ENCODE measurements at regions not wholly inside any gene's neighbourhood (a gene's known extent, or its start where the extent isn't known, plus 50 kb on each side); places are given as distances from the start of the nearest gene placed in this dataset.

DNA sequence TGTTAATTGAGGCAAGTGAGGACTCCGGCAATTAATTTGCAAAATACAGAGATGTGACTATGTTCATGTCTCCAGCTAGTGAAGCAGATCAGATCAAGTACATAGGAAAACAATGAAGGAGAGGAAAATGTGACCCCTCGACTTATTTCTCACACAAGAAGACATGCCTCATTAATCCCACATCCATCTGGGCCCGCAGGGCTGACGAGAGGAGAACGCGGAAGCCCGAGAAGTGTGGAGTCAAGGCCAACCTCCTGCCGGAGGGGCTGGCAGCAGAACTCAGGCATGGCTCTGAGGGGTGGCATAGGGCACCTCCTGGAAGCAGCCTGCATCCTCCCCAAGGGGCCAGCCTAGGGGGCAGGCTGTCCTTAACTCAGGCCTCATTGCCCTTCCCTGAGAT, 54.4 kb downstream of the ZNF503 start:
- no peak for DNase-seq

DNA sequence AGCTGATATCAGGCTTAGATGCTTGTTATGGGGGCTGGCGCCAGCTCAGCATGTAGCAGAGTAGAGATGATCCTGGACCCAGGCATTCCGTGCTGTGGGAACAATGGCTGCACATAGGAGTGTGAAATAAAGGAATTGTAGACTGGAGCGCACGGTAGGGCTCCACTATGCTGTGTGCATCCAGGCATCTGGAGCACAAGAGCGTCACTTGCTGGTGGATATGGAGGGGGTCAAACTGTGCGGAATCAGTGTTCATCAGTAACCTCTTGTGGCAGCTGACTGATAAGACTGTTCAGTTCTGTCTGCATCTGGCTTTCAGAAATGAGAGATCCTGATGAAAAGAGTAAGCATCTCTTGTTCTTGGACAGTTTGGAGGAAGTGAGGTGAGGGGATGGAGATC, 55.8 kb downstream of the ZNF503 start:
- DNase-seq: no peak

DNA sequence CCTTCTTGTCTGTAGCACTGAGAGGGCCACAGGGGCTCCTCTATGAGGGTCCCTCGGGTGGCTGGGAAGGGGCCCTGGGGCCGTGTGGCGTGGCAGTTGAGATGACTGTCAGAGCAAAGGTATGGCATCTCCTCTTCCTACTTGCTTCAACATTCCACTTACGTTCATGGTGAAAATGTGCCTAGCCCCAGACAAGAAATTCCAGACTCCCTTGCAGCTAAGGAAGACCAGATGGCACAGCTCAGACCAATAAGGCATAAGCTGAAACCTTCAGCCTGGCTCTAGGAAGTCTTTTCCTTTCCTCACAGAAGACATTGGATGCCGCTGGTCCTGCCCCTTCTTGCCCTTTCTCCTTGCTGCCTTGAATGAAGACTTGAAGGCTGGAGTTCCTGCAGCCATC, 57.4 kb downstream of the ZNF503 start:
- DNase-seq: no peak

DNA sequence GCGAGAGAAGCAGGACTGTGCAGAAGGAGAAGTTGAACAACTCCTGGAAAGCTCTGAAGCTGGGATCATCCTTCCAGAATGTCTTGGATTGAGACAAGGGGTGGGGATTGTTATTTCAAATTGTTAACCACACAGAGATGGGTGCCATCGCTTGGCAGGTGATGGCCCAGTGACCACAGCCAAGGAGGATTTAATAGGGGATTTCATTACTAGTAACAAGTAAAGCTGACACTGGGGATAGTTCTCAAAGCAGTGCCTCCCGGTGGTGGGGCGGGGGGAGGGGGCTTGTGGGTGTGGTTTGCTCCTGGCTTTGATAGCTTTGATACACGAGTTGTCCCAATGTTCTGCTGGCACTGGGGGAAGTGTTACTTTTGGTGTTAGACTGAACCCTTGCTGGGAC, 59.2 kb downstream of the ZNF503 start:
- DNase-seq: no peak

DNA sequence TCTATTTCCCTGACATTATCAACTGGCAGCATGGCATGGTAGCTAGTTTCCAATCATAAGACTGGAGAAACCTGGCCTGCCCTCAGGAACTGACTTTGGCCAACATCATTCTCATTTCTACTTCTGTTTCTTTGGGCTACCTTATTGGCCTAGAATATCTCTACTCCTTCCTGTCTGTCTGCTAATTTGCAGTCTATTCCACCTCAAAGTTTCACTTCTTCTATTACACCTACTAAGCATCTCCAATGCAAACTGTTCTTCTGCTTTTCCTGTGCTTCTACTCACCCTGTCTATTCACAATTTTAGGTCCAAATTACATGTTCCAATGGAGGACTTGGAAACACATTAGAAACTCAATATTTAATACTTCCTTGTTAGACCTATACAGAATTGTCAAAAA, 65.6 kb downstream of the ZNF503 start:
- no peak for DNase-seq

DNA sequence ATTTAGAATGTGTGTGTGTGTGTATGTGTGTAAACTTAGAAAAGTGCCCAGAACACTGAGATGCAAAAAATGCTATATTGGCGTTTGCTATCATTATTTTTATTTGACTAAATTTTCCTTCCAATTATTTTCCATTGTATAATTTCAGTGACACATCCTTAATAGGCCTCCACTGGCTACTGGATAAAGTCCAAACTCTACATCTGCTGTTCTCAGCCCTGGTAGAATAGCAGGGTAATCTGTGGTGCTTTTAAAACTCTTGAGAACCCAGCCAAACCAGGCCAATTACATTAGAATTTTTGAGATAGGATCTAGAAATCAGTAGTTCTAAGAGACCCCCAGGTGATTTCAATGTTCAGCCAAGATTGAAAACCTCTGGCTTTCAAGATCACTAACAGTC, 66.4 kb downstream of the ZNF503 start:
- DNase-seq: no peak

DNA sequence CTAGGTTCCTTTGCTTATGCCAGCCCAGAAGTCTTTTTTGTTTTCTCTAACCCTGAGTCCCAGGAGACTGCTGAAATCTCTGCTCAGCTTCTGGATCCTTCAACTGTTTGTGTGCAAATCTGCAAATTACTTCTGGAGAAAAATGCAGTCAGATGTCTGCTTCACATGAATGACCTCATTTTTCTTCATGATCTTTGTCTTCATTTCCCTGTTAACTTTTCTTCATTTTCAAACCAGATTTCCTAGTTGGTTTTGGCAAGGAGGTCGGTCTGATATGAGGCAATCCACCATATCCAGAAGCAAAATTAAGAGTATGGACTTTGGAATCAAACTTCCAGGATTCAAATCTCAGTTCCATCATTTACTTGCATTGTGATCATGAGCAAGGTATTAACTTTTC, 66.8 kb downstream of the ZNF503 start:
- no peak for DNase-seq

DNA sequence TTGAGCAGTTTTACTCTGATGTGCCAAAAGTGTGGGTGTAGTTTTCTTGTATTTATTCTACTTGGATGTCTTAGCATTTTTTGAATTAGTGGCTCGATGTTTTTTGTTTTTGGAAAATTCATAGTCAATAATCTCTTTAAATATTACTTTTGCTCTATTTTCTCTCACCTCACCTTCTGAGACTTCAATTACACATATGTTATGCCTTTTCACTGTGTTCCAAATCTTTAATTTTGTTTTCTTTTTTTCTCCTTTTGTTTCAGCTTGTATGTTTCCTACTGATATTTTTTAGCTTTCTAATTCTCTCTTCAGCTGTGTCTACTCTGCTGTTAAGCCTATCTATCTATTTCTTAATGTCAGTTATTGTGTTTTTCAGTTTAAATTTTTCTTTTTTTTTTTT, 69.5 kb downstream of the ZNF503 start:
- DNase-seq: no peak

DNA sequence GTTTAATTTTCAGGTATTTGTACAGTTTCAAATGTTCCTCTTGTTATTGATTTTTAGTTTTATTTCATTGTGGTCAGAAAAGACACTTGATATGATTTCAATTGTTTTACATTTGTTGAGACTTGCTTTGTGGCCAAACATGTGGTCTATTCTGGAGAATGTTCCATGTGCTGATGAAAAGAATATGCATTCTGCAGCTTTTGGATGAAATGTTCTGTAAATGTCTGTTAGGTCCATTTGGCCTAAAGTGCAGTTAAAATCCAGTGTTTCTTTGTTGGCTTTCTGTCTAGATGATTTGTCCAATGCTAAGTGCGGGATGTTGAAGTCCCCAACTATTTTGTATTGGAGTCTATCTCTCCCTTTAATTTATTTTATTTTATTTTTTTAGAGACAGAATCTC, 70.5 kb downstream of the ZNF503 start:
- DNase-seq: no peak

DNA sequence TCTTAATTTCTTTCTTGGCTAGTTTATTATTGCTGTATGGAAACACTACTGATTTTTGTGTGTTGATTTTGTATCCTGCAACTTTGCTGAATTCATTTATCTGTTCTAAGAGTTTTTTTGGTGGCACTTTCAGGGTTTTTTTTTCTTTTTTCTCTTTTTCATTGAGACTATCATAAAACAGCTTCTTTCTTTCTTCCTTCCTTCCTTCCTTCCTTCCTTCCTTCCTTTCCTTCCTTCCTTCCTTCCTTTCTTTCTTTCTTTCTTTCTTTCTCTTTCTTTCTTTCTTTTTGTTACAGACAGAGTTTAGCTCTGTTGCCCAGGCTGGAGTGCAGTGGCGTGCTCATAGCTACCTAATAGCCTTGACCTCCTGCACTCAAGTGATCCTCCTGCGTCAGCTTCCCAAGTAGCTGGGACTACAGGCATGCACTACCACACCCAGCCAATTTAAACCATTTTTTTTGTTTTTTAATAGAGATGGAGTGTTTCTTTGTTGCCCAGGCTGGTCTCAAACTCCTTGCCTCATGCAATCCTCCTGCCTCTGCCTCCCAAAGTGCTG, 72.3 kb downstream of the ZNF503 start:
- no peak for DNase-seq

DNA sequence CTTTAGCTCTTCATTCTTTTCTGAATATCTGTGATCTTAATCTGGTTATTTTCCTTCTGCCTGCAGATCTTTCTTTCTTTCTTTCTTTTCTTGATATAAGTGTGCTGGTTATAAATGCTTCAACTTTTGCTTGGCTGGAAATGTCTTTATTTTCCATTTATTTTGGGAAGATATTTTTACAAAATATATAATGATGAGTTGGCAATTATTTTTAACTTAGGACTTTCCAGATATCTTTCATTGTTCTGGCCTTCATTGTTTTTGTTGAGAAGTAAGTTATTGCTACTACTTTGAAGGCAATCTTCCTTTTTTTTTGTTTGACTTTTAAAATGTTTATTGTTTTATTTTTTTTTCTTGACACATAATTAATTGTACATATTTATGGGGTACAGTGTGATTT, 75.3 kb downstream of the ZNF503 start:
- no peak for DNase-seq

DNA sequence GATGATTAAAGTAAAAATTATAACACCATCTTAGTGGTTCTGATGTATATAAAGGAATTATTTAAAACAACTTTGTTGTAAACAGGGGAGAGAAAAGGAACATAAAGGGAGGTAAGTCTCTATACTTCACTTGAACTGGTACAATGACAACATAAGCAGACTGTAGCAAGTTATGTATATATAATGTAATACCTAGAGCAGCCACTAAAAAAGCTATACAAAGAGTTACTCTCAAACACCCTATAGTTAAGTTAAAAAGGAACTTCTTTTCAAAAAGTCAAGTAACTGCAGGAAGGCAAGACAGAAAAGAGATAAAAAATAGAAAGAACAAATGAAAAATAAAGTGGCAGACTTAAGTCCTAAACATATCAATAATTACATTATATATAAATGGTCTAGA, 82.3 kb downstream of the ZNF503 start:
- DNase-seq: no peak

DNA sequence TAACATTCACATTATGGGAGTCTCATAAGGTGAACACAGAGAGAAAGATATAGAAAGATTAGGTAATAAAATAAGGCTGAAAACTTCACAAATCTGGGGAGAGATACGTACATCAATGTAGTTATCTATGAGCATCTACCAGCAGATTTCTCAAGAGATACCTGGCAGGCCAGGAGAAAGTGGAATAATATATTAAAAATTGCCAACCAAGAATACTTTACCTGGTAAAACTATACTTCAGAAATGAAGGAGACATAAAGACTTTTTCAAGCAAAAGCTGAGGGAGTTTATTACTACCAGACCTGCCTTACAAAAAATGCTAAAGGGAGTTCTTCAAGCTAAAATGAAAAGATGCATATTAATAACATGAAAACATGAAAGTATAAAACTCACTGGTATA, 78.8 kb upstream of the COMTD1 start:
- DNase-seq: no peak

DNA sequence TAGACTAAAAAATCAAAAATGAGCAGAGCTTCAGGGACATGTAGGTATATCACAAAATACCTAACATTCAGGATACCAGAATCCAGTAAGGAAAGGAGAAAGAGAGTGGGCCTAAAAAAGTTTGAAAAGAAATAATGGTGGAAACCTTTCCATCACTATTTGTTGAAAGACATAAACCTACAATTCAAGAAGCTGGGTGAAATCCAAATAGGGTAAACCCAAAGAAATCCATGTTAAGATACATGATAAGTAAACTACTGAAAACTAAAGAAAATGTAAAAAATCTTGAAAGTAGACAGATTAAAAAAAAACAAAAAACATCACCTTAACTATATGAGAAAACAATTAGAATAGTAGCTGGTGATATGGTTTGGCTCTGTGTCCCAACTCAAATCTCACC, 76.7 kb upstream of the COMTD1 start:
- DNase-seq: no peak

DNA sequence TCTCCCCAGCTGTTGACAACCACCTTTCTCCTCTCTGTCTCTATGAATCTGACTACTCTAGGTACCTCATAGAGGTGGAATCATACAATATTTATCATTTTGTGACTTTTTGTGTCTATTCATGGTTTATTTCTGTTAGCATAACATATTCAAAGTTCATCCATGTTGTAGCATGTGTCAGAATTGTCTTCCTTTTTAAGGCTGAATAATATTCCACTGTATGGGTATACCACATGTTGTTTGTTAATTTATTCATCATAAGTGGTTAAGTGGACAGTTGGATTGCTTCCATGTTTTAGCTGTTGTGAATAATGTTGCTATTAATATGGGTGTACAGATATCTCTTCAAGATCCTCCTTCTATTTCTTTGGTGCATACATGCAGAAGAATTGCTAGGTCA, 69.9 kb upstream of the COMTD1 start:
- no peak for DNase-seq

DNA sequence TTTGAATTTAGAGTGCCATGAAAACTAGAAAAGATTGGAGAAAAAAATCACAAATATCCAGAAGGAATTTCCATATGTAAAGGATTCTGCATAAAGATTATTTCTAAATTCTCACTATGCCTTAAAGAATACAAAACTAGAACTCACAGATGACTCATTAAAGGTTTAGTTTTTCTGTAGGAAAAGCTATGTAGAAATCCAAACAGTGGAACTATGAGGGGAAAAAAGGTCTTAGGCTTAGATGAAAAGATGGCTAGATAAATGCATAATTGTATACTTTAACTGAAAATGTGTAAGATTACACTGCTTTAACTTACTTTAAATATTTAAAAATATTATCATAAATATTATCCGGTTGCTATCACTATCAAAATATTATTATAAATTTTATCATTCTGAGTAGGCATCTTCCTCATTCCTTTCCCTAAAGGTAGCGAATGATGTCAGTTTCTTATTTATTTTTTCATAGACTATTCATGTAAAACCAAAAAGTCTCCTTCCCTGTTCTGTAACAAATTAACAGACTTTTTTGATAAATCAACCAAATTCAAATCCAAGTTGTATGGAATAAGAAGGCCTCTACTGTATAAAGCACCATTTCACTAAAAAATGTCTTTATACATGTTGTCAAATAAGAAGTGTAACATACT, 69.1 kb upstream of the COMTD1 start:
- no peak for DNase-seq

DNA sequence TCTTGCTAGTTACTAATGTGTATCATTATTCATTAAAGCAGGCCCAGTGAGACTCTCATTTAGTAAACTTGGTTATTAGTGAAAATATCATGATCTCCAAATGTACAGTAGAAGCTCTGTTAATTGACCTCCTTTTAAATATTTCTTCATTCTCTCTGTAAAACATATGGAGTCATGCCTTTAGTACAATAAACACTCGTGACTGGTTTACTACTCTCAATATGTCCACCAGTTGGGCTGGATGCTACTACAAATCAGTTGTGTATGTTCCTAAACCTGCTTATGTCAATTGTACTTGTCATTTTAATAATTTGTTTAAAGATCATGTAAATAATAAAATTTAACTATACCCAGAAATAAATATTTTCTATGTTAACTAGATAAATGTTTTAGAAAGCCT, 68.6 kb upstream of the COMTD1 start:
- DNase-seq: no peak

DNA sequence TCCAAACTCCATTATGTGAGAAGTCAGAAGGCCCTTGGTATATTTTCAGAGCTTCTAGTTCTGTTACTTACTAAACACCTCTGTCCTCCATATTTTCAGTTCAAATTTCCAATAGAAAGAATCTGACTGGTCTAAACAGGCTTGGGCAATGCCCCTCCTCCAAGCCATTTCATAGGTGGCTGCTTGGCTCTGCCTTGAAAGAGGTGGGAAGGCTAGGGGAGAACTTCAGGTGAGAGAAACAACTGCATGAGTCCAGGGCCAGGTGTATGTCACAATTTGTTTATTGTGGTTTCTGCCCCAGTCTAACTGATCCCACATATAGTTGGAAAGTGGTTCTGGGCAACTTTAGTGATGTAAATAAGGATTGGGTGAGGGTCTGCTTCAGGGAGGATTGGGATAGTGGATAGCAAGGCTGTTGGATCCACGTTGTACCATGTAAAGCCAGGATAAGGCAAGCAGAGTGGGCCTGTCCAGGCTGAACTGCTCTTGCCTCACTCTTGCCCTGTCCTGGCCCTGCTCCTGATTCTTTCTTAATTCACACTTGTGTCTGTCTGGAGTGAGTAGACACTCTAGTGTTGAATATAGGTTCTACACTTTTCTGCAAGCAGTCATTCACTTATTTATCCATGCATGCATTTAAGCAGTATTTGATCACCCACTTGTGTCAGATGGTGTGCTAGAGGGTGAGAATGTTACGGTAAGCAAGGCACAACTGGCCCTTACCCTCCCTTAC, 67.5 kb upstream of the COMTD1 start:
- no peak for DNase-seq

DNA sequence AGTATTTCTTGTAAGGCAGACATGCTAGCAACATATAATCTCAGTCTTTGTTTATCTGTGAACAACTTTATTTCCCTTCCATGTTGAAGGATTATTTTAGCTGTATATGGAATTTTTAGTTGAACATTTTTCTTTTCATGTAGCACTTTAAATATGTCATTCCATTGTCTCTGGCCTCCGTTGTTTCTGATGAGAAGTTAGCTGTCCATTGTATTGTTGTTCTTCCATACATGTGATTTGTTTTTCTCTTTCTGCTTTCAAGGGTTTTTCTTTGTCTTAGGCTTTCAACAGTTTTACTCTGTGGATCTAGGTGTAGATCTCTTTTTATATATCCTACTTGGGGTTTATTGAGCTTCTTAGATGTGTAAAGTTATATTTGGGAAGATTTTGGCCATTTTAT, 66.3 kb upstream of the COMTD1 start:
- no peak for DNase-seq

DNA sequence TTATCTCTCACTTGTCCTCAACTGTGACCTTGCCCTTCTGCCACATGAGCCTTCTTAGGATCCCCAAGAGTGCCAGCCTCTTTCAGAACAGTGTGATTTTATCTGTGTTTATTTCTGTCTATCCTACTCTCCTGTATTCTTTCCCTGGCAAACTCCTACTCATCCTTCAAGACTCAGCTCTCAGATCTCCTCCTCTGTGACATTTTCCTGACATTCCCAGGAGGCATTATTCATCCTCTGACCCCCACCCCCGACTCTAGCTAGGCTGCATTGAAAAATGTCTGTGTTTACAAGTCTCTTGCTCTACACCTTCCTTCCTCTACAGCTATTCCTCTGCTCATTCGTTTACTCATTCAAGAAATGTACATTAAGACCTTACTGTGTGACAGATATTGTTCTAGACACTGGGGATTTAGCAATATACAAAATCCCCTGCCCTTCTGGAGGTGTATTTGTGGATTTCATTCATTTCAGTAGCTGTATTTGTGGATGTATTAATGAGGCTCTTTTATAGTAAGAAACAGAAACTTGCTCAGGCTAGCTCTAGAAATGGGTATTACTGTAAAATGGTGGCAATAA, 61.4 kb upstream of the COMTD1 start:
- no peak for DNase-seq

DNA sequence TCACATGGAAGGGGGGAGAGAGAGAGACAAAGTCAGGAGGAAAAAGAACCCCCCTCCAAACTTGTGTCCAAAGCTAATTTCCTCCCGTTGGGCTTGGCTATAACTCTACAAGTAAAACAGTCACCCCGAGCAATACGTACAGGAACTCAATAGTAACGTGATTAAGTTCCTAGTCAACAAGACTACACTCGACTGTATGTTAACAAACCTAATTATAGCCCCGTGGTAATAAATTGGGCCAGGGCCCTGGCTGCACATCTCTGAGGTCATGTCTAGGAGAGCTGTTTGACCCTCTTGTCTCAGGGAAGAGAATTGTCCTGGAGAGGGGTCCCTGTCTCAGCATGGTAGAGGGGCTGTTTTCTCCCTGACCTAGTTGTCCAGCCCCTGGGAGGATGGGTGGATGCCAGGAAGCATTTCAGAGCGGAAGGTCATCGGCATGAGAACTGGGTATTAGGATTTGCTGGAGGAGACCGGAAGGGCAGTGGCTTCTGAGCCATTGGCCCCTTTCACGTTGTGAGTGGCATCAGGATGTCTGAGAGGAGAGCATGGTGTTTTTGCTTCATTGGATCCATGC, 60.2 kb upstream of the COMTD1 start:
- DNase-seq: peak; percentile 27

DNA sequence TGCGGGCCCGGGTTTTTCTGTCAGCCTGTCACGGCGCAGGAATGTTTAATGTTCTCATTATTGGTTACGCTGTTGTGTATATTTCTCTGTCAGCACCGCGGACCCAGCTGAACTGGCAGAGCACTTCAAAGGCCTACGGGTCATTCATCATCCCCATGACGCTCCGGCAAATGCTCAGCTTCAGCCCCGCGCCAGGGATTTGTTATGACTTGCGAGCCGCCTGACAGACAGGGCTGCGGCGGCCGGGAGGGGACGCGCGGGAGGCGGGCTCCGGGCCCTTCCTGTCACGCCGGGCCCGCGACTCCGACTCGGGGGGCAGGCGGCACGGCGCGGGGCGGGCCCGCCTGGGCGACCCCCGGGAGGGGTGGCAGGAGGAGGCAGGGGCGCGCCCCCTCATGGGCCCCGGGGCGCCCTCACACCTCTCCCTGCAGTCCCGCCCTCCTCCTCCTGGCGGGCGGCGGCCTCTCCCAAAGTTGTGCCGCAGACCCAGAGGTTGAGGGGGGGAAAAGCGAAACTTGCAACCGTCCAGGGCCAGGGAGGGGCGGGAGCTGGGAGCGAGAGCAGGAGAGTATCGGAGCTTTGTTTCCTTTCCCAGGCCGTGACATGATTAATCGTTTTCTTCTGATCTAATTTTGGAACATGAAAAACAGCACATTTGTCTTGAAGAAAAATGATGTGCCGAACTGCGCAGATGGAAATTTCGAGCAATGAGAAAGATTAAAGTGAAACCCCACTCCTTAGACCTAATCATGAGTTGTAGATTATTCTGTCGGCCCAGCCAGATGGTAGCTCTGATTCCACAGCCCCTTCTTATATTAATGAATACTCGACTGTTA, 59.3 kb upstream of the COMTD1 start:
- DNase-seq: peak; percentile 78

DNA sequence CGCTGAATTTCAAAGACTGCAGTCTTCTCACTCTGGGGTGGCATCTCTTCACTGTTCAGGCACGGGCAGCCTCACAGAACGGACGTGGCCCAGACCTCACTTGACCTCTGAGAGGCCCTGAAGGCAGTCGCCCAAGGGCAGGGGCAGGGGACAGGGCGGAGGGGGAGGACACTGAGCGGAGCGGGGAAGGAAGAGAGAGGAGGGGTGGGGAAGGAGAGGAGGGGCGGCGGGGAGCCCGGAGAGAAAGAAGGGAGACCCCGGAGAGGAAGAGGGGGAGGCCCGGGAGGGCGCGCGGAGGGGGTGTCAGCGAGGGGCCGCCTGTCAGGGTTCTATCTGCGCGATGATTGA, 58.7 kb upstream of the COMTD1 start:
- DNase-seq: no peak

All from dermis blood vessel endothelial cell (primary cell).